ENCODE measurements at regions not wholly inside any gene's neighbourhood (a gene's known extent, or its start where the extent isn't known, plus 50 kb on each side); places are given as distances from the start of the nearest gene placed in this dataset.

- TF ChIP-seq CTCF (IDR thresholded peaks at IDR 0.05) (no peak), POLR2A (IDR thresholded peaks at IDR 0.05) (no peak)
Measured at GRCh38 chr1:5660141-5660935, 331.9 kb downstream of the NPHP4 start.

Data from breast epithelium (tissue), 3 donors.